Loucy (cell line): ENCODE measurements at regions not wholly inside any gene's neighbourhood (a gene's known extent, or its start where the extent isn't known, plus 50 kb on each side); places are given as distances from the start of the nearest gene placed in this dataset.

Source experiments
- H2AFZ ChIP-seq: fragments of 200-600 bp; sonication (generic); 2 replicates; pipeline ENCODE4 v1.6.0; 2016; ENCODE audit warnings: antibody characterized with exemption, mild to moderate bottlenecking, low read length, moderate library complexity
- H3F3A ChIP-seq: fragments of 200-600 bp; 2 replicates; pipeline ENCODE4 v1.6.0; 2016; ENCODE audit warnings: antibody characterized with exemption, low read depth, mild to moderate bottlenecking
- H3K27me3 ChIP-seq: fragments of 200-600 bp; sonication (generic); 2 replicates; pipeline ENCODE4 v1.6.1; 2014; ENCODE audit warnings: low read length, mild to moderate bottlenecking; ENCODE audit not compliant: insufficient read depth, poor library complexity, severe bottlenecking
- H3K36me3 ChIP-seq: fragments of 200-600 bp; sonication (generic); 2 replicates; pipeline ENCODE4 v1.6.1; 2016; ENCODE audit warnings: low read length; ENCODE audit not compliant: insufficient read depth
- H3K4me1 ChIP-seq: fragments of 200-600 bp; sonication (generic); 2 replicates; pipeline ENCODE4 v1.5.1; 2014; ENCODE audit warnings: low read length, mild to moderate bottlenecking; ENCODE audit not compliant: insufficient read depth, poor library complexity, severe bottlenecking
- H3K4me2 ChIP-seq: fragments of 200-600 bp; sonication (generic); 2 replicates; pipeline ENCODE4 v1.6.0; 2014; ENCODE audit warnings: antibody characterized with exemption, low read length, low read depth, mild to moderate bottlenecking; ENCODE audit not compliant: poor library complexity, severe bottlenecking
- H3K4me3 ChIP-seq: fragments of 200-600 bp; sonication (generic); 2 replicates; pipeline ENCODE4 v1.5.1; 2014; ENCODE audit warnings: low read length, mild to moderate bottlenecking, mixed read lengths; ENCODE audit not compliant: poor library complexity, severe bottlenecking
- H3K79me2 ChIP-seq: fragments of 200-600 bp; sonication (generic); 2 replicates; pipeline ENCODE4 v1.6.1; 2014; ENCODE audit warnings: low read length; ENCODE audit not compliant: insufficient read depth
- H3K9ac ChIP-seq: fragments of 200-600 bp; sonication (generic); 2 replicates; pipeline ENCODE4 v1.6.0; 2014; ENCODE audit warnings: mild to moderate bottlenecking, low read depth, low read length, moderate library complexity; ENCODE audit not compliant: poor library complexity, severe bottlenecking
- H3K9me2 ChIP-seq: fragments of 200-600 bp; sonication (generic); replicated peaks from 2 replicates; pipeline ENCODE4 v1.6.1; 2016; ENCODE audit warnings: low read depth, low read length, mixed read lengths
- H3K9me3 ChIP-seq: fragments of 200-600 bp; sonication (generic); 2 replicates; pipeline ENCODE4 v1.6.1; 2014; ENCODE audit warnings: mild to moderate bottlenecking, antibody characterized with exemption, low read length, low read depth; ENCODE audit not compliant: insufficient read depth
- H4K20me1 ChIP-seq: fragments of 200-600 bp; sonication (generic); 2 replicates; pipeline ENCODE4 v1.6.0; 2014; ENCODE audit warnings: antibody characterized with exemption, low read length, mild to moderate bottlenecking; ENCODE audit not compliant: insufficient read depth, poor library complexity, severe bottlenecking
- CTCF ChIP-seq: fragments of 200-600 bp; sonication (generic); conservative IDR thresholded peaks from 2 replicates; pipeline ENCODE4 v1.5.1; 2014; ENCODE audit warnings: mild to moderate bottlenecking, antibody characterized with exemption, low read length
- EZH2phosphoT487 ChIP-seq: fragments of 200-600 bp; IDR thresholded peaks from 2 replicates; pipeline ENCODE4 v1.6.1; 2018; ENCODE audit warnings: antibody characterized with exemption, mild to moderate bottlenecking, moderate library complexity, borderline replicate concordance

- peak overlapping the region; percentile 57 for H3K9ac ChIP-seq
- peaks cover 50% of the 10 kb centered on the region for H3K4me1 ChIP-seq
- peak overlapping the region; percentile 67 for H3K4me3 ChIP-seq
- no peaks in the 10 kb centered on the region for H3K27me3 ChIP-seq
- H3K9me3 ChIP-seq = peaks cover 12% of the 10 kb centered on the region
- peaks cover 18% of the 10 kb centered on the region for H3F3A ChIP-seq
- no peaks in the 10 kb centered on the region for H4K20me1 ChIP-seq
- no peak overlapping the region; the same call in 1 of the 2 replicates for H2AFZ ChIP-seq
- H3K4me2 ChIP-seq = peak overlapping the region; percentile 82
- H3K36me3 ChIP-seq = no peaks in the 10 kb centered on the region
- no peaks in the 10 kb centered on the region for H3K9me2 ChIP-seq
- no peak for TF ChIP-seq EZH2phosphoT487
- no peak for TF ChIP-seq CTCF
- H3K79me2 ChIP-seq = no peaks in the 10 kb centered on the region
Observed at GRCh38 chr1:172907834-172908326, 142.9 kb downstream of the TNFSF18 start.

GRCh38 chr1:172909606-172910326, 141.0 kb downstream of the TNFSF18 start:
- H3K27me3 ChIP-seq = no peaks in the 10 kb centered on the region
- no peak for TF ChIP-seq EZH2phosphoT487
- H2AFZ ChIP-seq = no peak overlapping the region
- peaks cover 18% of the 10 kb centered on the region for H3F3A ChIP-seq
- H3K4me3 ChIP-seq = no peak overlapping the region
- H3K4me2 ChIP-seq = no peak overlapping the region
- H3K36me3 ChIP-seq = no peaks in the 10 kb centered on the region
- H3K9ac ChIP-seq = no peak overlapping the region
- H3K9me2 ChIP-seq = no peaks in the 10 kb centered on the region
- no peaks in the 10 kb centered on the region for H4K20me1 ChIP-seq
- H3K9me3 ChIP-seq = peaks cover 21% of the 10 kb centered on the region
- no peaks in the 10 kb centered on the region for H3K79me2 ChIP-seq
- H3K4me1 ChIP-seq = peaks cover 36% of the 10 kb centered on the region

- Histone ChIP-seq H4K20me1 (no peaks in the 10 kb centered on the region), H3K4me3 (no peak overlapping the region), H3F3A (peaks cover under 1% of the 10 kb centered on the region), H2AFZ (no peak overlapping the region), H3K9me3 (peaks cover 21% of the 10 kb centered on the region), H3K79me2 (no peaks in the 10 kb centered on the region), H3K4me1 (peaks cover 7% of the 10 kb centered on the region), H3K9ac (no peak overlapping the region), H3K27me3 (no peaks in the 10 kb centered on the region), H3K4me2 (no peak overlapping the region), H3K9me2 (no peaks in the 10 kb centered on the region), H3K36me3 (no peaks in the 10 kb centered on the region)
- TF ChIP-seq EZH2phosphoT487 = no peak
- no peak for TF ChIP-seq CTCF
Observed at GRCh38 chr1:172912765-172913260, 137.9 kb downstream of the TNFSF18 start.
